GM23248 (cell line): ENCODE measurements at regions not wholly inside any gene's neighbourhood (a gene's known extent, or its start where the extent isn't known, plus 50 kb on each side); places are given as distances from the start of the nearest gene placed in this dataset.
A peak's percentile ranks its signal among the peaks of the same experiment; 100 is the strongest.

Experiments used
- DNase-seq: peaks from one replicate; pipeline ENCODE4 v3.0.0-alpha.2; 2015
- H2AFZ ChIP-seq: fragments of 200-600 bp; sonication (generic); 2 replicates; pipeline ENCODE4 v1.6.1; 2016; ENCODE audit warnings: antibody characterized with exemption
- H3F3A ChIP-seq: fragments of 200-600 bp; sonication (generic); 2 replicates; pipeline ENCODE4 v1.6.1; 2016; ENCODE audit warnings: mild to moderate bottlenecking, antibody characterized with exemption, mixed run types; ENCODE audit not compliant: insufficient read depth
- H3K27ac ChIP-seq: fragments of 200-600 bp; sonication (generic); 2 replicates; pipeline ENCODE4 v1.5.1; 2016; ENCODE audit warnings: mild to moderate bottlenecking
- H3K27me3 ChIP-seq: fragments of 200-600 bp; sonication (generic); replicated peaks from 2 replicates; pipeline ENCODE4 v1.6.1; 2016; ENCODE audit warnings: mild to moderate bottlenecking; ENCODE audit not compliant: insufficient read depth
- H3K36me3 ChIP-seq: fragments of 200-600 bp; sonication (generic); 2 replicates; pipeline ENCODE4 v1.6.1; 2016; ENCODE audit warnings: low read depth, mild to moderate bottlenecking
- H3K4me1 ChIP-seq: fragments of 200-600 bp; sonication (generic); 2 replicates; pipeline ENCODE4 v1.6.1; 2016; ENCODE audit warnings: mild to moderate bottlenecking; ENCODE audit not compliant: insufficient read depth
- H3K4me2 ChIP-seq: fragments of 200-600 bp; sonication (generic); one replicate; pipeline ENCODE4 v1.6.1; 2016; ENCODE audit warnings: mild to moderate bottlenecking; ENCODE audit not compliant: unreplicated experiment
- H3K4me3 ChIP-seq: fragments of 200-600 bp; sonication (generic); 2 replicates; pipeline ENCODE4 v1.5.1; 2016; ENCODE audit warnings: mild to moderate bottlenecking
- H3K79me2 ChIP-seq: fragments of 200-600 bp; sonication (generic); 2 replicates; pipeline ENCODE4 v1.6.1; 2016; ENCODE audit warnings: mild to moderate bottlenecking; ENCODE audit not compliant: insufficient read depth
- H3K9ac ChIP-seq: fragments of 200-600 bp; sonication (generic); 2 replicates; pipeline ENCODE4 v1.6.1; 2016; ENCODE audit warnings: mild to moderate bottlenecking
- H3K9me2 ChIP-seq: fragments of 200-600 bp; sonication (generic); 2 replicates; pipeline ENCODE4 v1.6.1; 2016; ENCODE audit warnings: mixed run types, mild to moderate bottlenecking, moderate library complexity; ENCODE audit not compliant: insufficient read depth
- H3K9me3 ChIP-seq: fragments of 200-600 bp; sonication (generic); one replicate; pipeline ENCODE4 v1.6.1; 2017; ENCODE audit warnings: low read depth
- H4K20me1 ChIP-seq: fragments of 200-600 bp; sonication (generic); 2 replicates; pipeline ENCODE4 v1.6.0; 2016; ENCODE audit not compliant: insufficient read depth
- EZH2 ChIP-seq: fragments of 200-600 bp; sonication (generic); IDR thresholded peaks from 2 replicates; pipeline ENCODE4 v1.6.1; 2018; ENCODE audit warnings: antibody characterized with exemption, mild to moderate bottlenecking; ENCODE audit not compliant: insufficient read depth, poor library complexity, severe bottlenecking
- EZH2phosphoT487 ChIP-seq: fragments of 200-600 bp; sonication (generic); IDR thresholded peaks from 2 replicates; pipeline ENCODE4 v1.6.1; 2018; ENCODE audit warnings: antibody characterized with exemption, moderate library complexity, mild to moderate bottlenecking, low read depth; ENCODE audit not compliant: insufficient read depth
- WGBS, 2 experiments: methylation state at CpG; one replicate each; pipeline ENCODE4 v1.1.6; 2015 to 2017; ENCODE audit warnings: low lambda C conversion rate in 2 of 2, low coverage in 1 of 2; ENCODE audit errors: missing lambda C conversion rate in 2 of 2; 5-methylcytosine and 5-hydroxymethylcytosine counted together
- in situ Hi-C: fragments of 300-500 bp; cut with MboI; formaldehyde crosslinking; loops from 2 replicates; pipeline ENCODE4 v1.15.0; 2020

GRCh38 chr3:187914231-187914630, 169.0 kb upstream of the BCL6 start:
- Histone ChIP-seq H3K9me2 (no peaks in the 10 kb centered on the region), H2AFZ (no peak overlapping the region), H3K36me3 (no peaks in the 10 kb centered on the region), H3K9ac (no peak overlapping the region), H3K9me3 (no peaks in the 10 kb centered on the region), H3K4me1 (peaks cover 2% of the 10 kb centered on the region), H3K4me2 (no peak overlapping the region), H4K20me1 (no peaks in the 10 kb centered on the region), H3K79me2 (no peaks in the 10 kb centered on the region), H3K27me3 (no peaks in the 10 kb centered on the region), H3K4me3 (no peak overlapping the region), H3K27ac (no peak overlapping the region), H3F3A (no peaks in the 10 kb centered on the region; the same call in 1 of the 2 replicates)
- TF ChIP-seq EZH2phosphoT487 (no peak), EZH2 (no peak)
- WGBS, 2 experiments, result 88 to 90% methylated on average over 7 of the region's 7 CpGs
- in situ Hi-C loops, result no loop called here
- DNase-seq, result no peak

- DNase-seq, result no peak
- H4K20me1 ChIP-seq, result no peaks in the 10 kb centered on the region
- no peaks in the 10 kb centered on the region for H3K9me2 ChIP-seq
- no peaks in the 10 kb centered on the region for H3K27me3 ChIP-seq
- no peaks in the 10 kb centered on the region for H3K79me2 ChIP-seq
- no peak overlapping the region for H3K27ac ChIP-seq
- 64 to 71% methylated on average over 2 of the region's 2 CpGs for WGBS, 2 experiments
- H3F3A ChIP-seq, result no peaks in the 10 kb centered on the region; the same call in 1 of the 2 replicates
- H2AFZ ChIP-seq, result 0 out of 2 replicates have a peak overlapping the region, but pooled peaks have one; percentile 29
- H3K9ac ChIP-seq, result no peak overlapping the region
- H3K9me3 ChIP-seq, result no peaks in the 10 kb centered on the region
- peaks cover 3% of the 10 kb centered on the region; the same call in 1 of the 2 replicates for H3K4me1 ChIP-seq
- H3K4me3 ChIP-seq, result no peak overlapping the region
- no peak overlapping the region for H3K4me2 ChIP-seq
- no peaks in the 10 kb centered on the region for H3K36me3 ChIP-seq
- TF ChIP-seq EZH2 (no peak), EZH2phosphoT487 (no peak)
- in situ Hi-C loops, result no loop called here
These were observed 170.8 kb upstream of the BCL6 start for GRCh38 chr3:187916072-187916471.

- H3K4me3 ChIP-seq, result no peak overlapping the region
- H3F3A ChIP-seq, result no peaks in the 10 kb centered on the region; the same call in 1 of the 2 replicates
- in situ Hi-C loops, result no loop called here
- H3K4me2 ChIP-seq, result no peak overlapping the region
- H2AFZ ChIP-seq, result no peak overlapping the region
- DNase-seq, result no peak
- no peaks in the 10 kb centered on the region for H3K9me2 ChIP-seq
- 62 to 64% methylated on average over 5 of the region's 5 CpGs for WGBS, 2 experiments
- no peak for TF ChIP-seq EZH2
- no peak for TF ChIP-seq EZH2phosphoT487
- H4K20me1 ChIP-seq, result no peaks in the 10 kb centered on the region
- no peaks in the 10 kb centered on the region for H3K36me3 ChIP-seq
- H3K27me3 ChIP-seq, result no peaks in the 10 kb centered on the region
- H3K79me2 ChIP-seq, result no peaks in the 10 kb centered on the region
- H3K9ac ChIP-seq, result no peak overlapping the region
- no peaks in the 10 kb centered on the region for H3K9me3 ChIP-seq
- peaks cover 12% of the 10 kb centered on the region for H3K4me1 ChIP-seq
- H3K27ac ChIP-seq, result no peak overlapping the region
These were observed 172.9 kb upstream of the BCL6 start for GRCh38 chr3:187918081-187918644.

- Histone ChIP-seq H3K9me3 (no peaks in the 10 kb centered on the region), H3K27ac (no peak overlapping the region), H3K9me2 (no peaks in the 10 kb centered on the region), H3F3A (no peaks in the 10 kb centered on the region; the same call in 1 of the 2 replicates), H4K20me1 (no peaks in the 10 kb centered on the region), H3K4me1 (peaks cover 14% of the 10 kb centered on the region), H3K79me2 (no peaks in the 10 kb centered on the region), H3K36me3 (no peaks in the 10 kb centered on the region), H3K9ac (no peak overlapping the region), H3K4me2 (no peak overlapping the region), H3K4me3 (no peak overlapping the region), H2AFZ (no peak overlapping the region), H3K27me3 (no peaks in the 10 kb centered on the region)
- no peak for TF ChIP-seq EZH2phosphoT487
- TF ChIP-seq EZH2, result no peak
- DNase-seq, result no peak
- in situ Hi-C loops, result no loop called here
- WGBS, 2 experiments, result 89 to 97% methylated on average over 6 of the region's 6 CpGs
These were observed 173.8 kb upstream of the BCL6 start for GRCh38 chr3:187919048-187919447.

- no peak overlapping the region for H3K4me3 ChIP-seq
- H3K79me2 ChIP-seq, result no peaks in the 10 kb centered on the region
- no peaks in the 10 kb centered on the region; the same call in 1 of the 2 replicates for H3F3A ChIP-seq
- TF ChIP-seq EZH2phosphoT487 (no peak), EZH2 (no peak)
- H3K36me3 ChIP-seq, result no peaks in the 10 kb centered on the region
- in situ Hi-C loops, result no loop called here
- H3K27me3 ChIP-seq, result no peaks in the 10 kb centered on the region
- 99 to 100% methylated on average over 3 of the region's 3 CpGs for WGBS, 2 experiments
- no peaks in the 10 kb centered on the region for H3K9me2 ChIP-seq
- no peak overlapping the region for H3K27ac ChIP-seq
- H2AFZ ChIP-seq, result no peak overlapping the region
- H3K9ac ChIP-seq, result no peak overlapping the region
- no peak for DNase-seq
- H3K9me3 ChIP-seq, result peaks cover under 1% of the 10 kb centered on the region
- no peak overlapping the region for H3K4me2 ChIP-seq
- peaks cover 14% of the 10 kb centered on the region for H3K4me1 ChIP-seq
- H4K20me1 ChIP-seq, result no peaks in the 10 kb centered on the region
These were observed 174.3 kb upstream of the BCL6 start for GRCh38 chr3:187919544-187919943.
